ENCODE measurements at regions not wholly inside any gene's neighbourhood (a gene's known extent, or its start where the extent isn't known, plus 50 kb on each side); places are given as distances from the start of the nearest gene placed in this dataset.

GRCh38 chr3:98967758-98968157 lies 66.3 kb upstream of the DCBLD2 start:
- Histone ChIP-seq H3K9me3 (ENCODE audit: low read depth, low read length, poor library complexity, severe bottlenecking) (no peaks in the 10 kb centered on the region), H3K27me3 (replicated peaks; ENCODE audit: insufficient read depth, low read depth, low read length, poor library complexity) (no peaks in the 10 kb centered on the region), H3K4me3 (ENCODE audit: low read depth, low read length, poor library complexity, severe bottlenecking) (no peak overlapping the region), H3K36me3 (ENCODE audit: insufficient read depth, low read length, poor library complexity, severe bottlenecking) (no peaks in the 10 kb centered on the region), H3K4me1 (ENCODE audit: insufficient read depth, low read length, poor library complexity, severe bottlenecking) (peaks cover 8% of the 10 kb centered on the region), H3K27ac (ENCODE audit: low read depth, low read length, poor library complexity, severe bottlenecking) (no peak overlapping the region)
- no peak for TF ChIP-seq EZH2 (IDR thresholded peaks at IDR 0.05; ENCODE audit: borderline replicate concordance, low read depth, low read length, poor library complexity, severe bottlenecking)
- TF ChIP-seq, protein P1, sequence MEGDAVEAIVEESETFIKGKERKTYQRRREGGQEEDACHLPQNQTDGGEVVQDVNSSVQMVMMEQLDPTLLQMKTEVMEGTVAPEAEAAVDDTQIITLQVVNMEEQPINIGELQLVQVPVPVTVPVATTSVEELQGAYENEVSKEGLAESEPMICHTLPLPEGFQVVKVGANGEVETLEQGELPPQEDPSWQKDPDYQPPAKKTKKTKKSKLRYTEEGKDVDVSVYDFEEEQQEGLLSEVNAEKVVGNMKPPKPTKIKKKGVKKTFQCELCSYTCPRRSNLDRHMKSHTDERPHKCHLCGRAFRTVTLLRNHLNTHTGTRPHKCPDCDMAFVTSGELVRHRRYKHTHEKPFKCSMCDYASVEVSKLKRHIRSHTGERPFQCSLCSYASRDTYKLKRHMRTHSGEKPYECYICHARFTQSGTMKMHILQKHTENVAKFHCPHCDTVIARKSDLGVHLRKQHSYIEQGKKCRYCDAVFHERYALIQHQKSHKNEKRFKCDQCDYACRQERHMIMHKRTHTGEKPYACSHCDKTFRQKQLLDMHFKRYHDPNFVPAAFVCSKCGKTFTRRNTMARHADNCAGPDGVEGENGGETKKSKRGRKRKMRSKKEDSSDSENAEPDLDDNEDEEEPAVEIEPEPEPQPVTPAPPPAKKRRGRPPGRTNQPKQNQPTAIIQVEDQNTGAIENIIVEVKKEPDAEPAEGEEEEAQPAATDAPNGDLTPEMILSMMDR (conservative IDR thresholded peaks at IDR 0.05; ENCODE audit: low read depth, low read length) = no peak
- intact Hi-C loops (cut with micrococcal nuclease; ENCODE audit: unreplicated experiment) = loop anchor here (5.0 kb wide), 1 partner anchor 65 kb away; the partner anchor contains the start of gene DCBLD2
- CTCF ChIA-PET = no interaction called here
- POLR2A ChIA-PET (ENCODE audit: low non-redundant PET) = no interaction called here
- no peak for DNase-seq (ENCODE audit: low spot score)
- BruUV-seq (replicated peaks) = no TSS peak

- Histone ChIP-seq H3K27me3 (replicated peaks; ENCODE audit: insufficient read depth, low read depth, low read length, poor library complexity) (no peaks in the 10 kb centered on the region), H3K9me3 (ENCODE audit: low read depth, low read length, poor library complexity, severe bottlenecking) (no peaks in the 10 kb centered on the region), H3K4me3 (ENCODE audit: low read depth, low read length, poor library complexity, severe bottlenecking) (no peak overlapping the region), H3K4me1 (ENCODE audit: insufficient read depth, low read length, poor library complexity, severe bottlenecking) (peaks cover 5% of the 10 kb centered on the region), H3K27ac (ENCODE audit: low read depth, low read length, poor library complexity, severe bottlenecking) (no peak overlapping the region), H3K36me3 (ENCODE audit: insufficient read depth, low read length, poor library complexity, severe bottlenecking) (no peaks in the 10 kb centered on the region)
- POLR2A ChIA-PET (ENCODE audit: low non-redundant PET) = no interaction called here
- intact Hi-C loops (cut with micrococcal nuclease; ENCODE audit: unreplicated experiment) = loop anchor here (5.0 kb wide), 1 partner anchor 65 kb away; the partner anchor contains the start of gene DCBLD2
- no peak for DNase-seq (ENCODE audit: low spot score)
- BruUV-seq (replicated peaks) = no TSS peak
- TF ChIP-seq, protein P1 (conservative IDR thresholded peaks at IDR 0.05; ENCODE audit: low read depth, low read length) = no peak
- no peak for TF ChIP-seq EZH2 (IDR thresholded peaks at IDR 0.05; ENCODE audit: borderline replicate concordance, low read depth, low read length, poor library complexity, severe bottlenecking)
- CTCF ChIA-PET = no interaction called here
Observed at GRCh38 chr3:98966862-98967546, 65.5 kb upstream of the DCBLD2 start.

- no peak for DNase-seq (ENCODE audit: low spot score)
- TF ChIP-seq, protein P1 (conservative IDR thresholded peaks at IDR 0.05; ENCODE audit: low read depth, low read length) = no peak
- TF ChIP-seq EZH2 (IDR thresholded peaks at IDR 0.05; ENCODE audit: borderline replicate concordance, low read depth, low read length, poor library complexity, severe bottlenecking) = no peak
- no peak overlapping the region for H3K4me3 ChIP-seq (ENCODE audit: low read depth, low read length, poor library complexity, severe bottlenecking)
- no peak overlapping the region for H3K27ac ChIP-seq (ENCODE audit: low read depth, low read length, poor library complexity, severe bottlenecking)
- ChIA-PET POLR2A (ENCODE audit: low non-redundant PET) (no interaction called here), CTCF (no interaction called here)
- H3K36me3 ChIP-seq (ENCODE audit: insufficient read depth, low read length, poor library complexity, severe bottlenecking) = no peaks in the 10 kb centered on the region
- intact Hi-C loops (cut with micrococcal nuclease; ENCODE audit: unreplicated experiment) = loop anchor here (5.0 kb wide), 1 partner anchor 64 kb away; the partner anchor contains the start of gene DCBLD2
- no peaks in the 10 kb centered on the region for H3K27me3 ChIP-seq (replicated peaks; ENCODE audit: insufficient read depth, low read depth, low read length, poor library complexity)
- H3K4me1 ChIP-seq (ENCODE audit: insufficient read depth, low read length, poor library complexity, severe bottlenecking) = peaks cover 4% of the 10 kb centered on the region
- BruUV-seq (replicated peaks) = no TSS peak
- no peaks in the 10 kb centered on the region for H3K9me3 ChIP-seq (ENCODE audit: low read depth, low read length, poor library complexity, severe bottlenecking)
Observed at GRCh38 chr3:98966434-98966833, 64.9 kb upstream of the DCBLD2 start.
